Hematopoietic multipotent progenitor cell treated with erythropoietin and hydrocortisone succinate and interleukin-3 and kit ligand, for 15 days (in vitro differentiated cells): ENCODE measurements at regions not wholly inside any gene's neighbourhood (a gene's known extent, or its start where the extent isn't known, plus 50 kb on each side); places are given as distances from the start of the nearest gene placed in this dataset.
"Not testable (repeated sequence)": the region's sequence is repeated elsewhere in the genome, so short reads cannot be mapped to it uniquely, and the experiment has no call there.

Experiments used
- DNase-seq: peaks from one replicate; pipeline ENCODE4 v3.0.0-alpha.2; 2015; ENCODE audit warnings: low spot score

- DNase-seq = no peak
Measured at GRCh38 chr1:199522936-199523335, 504.6 kb upstream of the NR5A2 start.

GRCh38 chr1:199529324-199529723 is 498.2 kb upstream of the NR5A2 start:
- DNase-seq = no peak

- DNase-seq = not testable (repeated sequence)
Measured at GRCh38 chr1:199533361-199533760, 494.1 kb upstream of the NR5A2 start.

GRCh38 chr1:199545780-199546179 is 481.7 kb upstream of the NR5A2 start:
- DNase-seq = no peak

- no peak for DNase-seq
Measured at GRCh38 chr1:199546323-199546722, 481.2 kb upstream of the NR5A2 start.

- DNase-seq = no peak
Measured at GRCh38 chr1:199549421-199549820, 478.1 kb upstream of the NR5A2 start.

GRCh38 chr1:199550199-199551065 is 477.1 kb upstream of the NR5A2 start:
- DNase-seq = no peak

- DNase-seq = peak; percentile 7
Measured at GRCh38 chr1:199551967-199552565, 475.4 kb upstream of the NR5A2 start.

GRCh38 chr1:199553104-199553503 is 474.4 kb upstream of the NR5A2 start:
- DNase-seq = no peak

- DNase-seq = no peak
Measured at GRCh38 chr1:199561334-199561733, 466.2 kb upstream of the NR5A2 start.

GRCh38 chr1:199573047-199573446 is 454.5 kb upstream of the NR5A2 start:
- no peak for DNase-seq

GRCh38 chr1:199574950-199575349 is 452.6 kb upstream of the NR5A2 start:
- no peak for DNase-seq

- no peak for DNase-seq
Measured at GRCh38 chr1:199580300-199580699, 447.2 kb upstream of the NR5A2 start.

GRCh38 chr1:199585392-199585791 is 442.1 kb upstream of the NR5A2 start:
- DNase-seq = no peak

GRCh38 chr1:199590708-199591107 is 436.8 kb upstream of the NR5A2 start:
- DNase-seq = no peak

- no peak for DNase-seq
Measured at GRCh38 chr1:199591468-199591867, 436.0 kb upstream of the NR5A2 start.

GRCh38 chr1:199593475-199593874 is 434.0 kb upstream of the NR5A2 start:
- no peak for DNase-seq

- not testable (repeated sequence) for DNase-seq
Measured at GRCh38 chr1:199596448-199596847, 431.1 kb upstream of the NR5A2 start.

GRCh38 chr1:199597152-199597551 is 430.4 kb upstream of the NR5A2 start:
- no peak for DNase-seq

GRCh38 chr1:199608414-199608813 is 419.1 kb upstream of the NR5A2 start:
- DNase-seq = no peak

- no peak for DNase-seq
Measured at GRCh38 chr1:199612976-199613774, 414.3 kb upstream of the NR5A2 start.

GRCh38 chr1:199616947-199617346 is 410.6 kb upstream of the NR5A2 start:
- no peak for DNase-seq

GRCh38 chr1:199619223-199619622 is 408.3 kb upstream of the NR5A2 start:
- DNase-seq = no peak
